IPS-20b (cell line): ENCODE measurements at regions not wholly inside any gene's neighbourhood (a gene's known extent, or its start where the extent isn't known, plus 50 kb on each side); places are given as distances from the start of the nearest gene placed in this dataset.
"Not testable (repeated sequence)": the region's sequence is repeated elsewhere in the genome, so short reads cannot be mapped to it uniquely, and the experiment has no call there.

Experiments
- H3K27ac ChIP-seq: one replicate; pipeline ENCODE4 v1.5.1; 2013; ENCODE audit warnings: low read length
- H3K27me3 ChIP-seq: 2 replicates; pipeline ENCODE4 v1.6.1; 2013; ENCODE audit warnings: mild to moderate bottlenecking, low read length, inconsistent platforms; ENCODE audit not compliant: insufficient read depth
- H3K36me3 ChIP-seq: 2 replicates; pipeline ENCODE4 v1.6.1; 2013; ENCODE audit warnings: low read depth, mild to moderate bottlenecking, inconsistent platforms, low read length, moderate library complexity; ENCODE audit not compliant: insufficient read depth
- H3K4me1 ChIP-seq: 2 replicates; pipeline ENCODE4 v1.6.1; 2013; ENCODE audit warnings: mild to moderate bottlenecking, control low read depth, inconsistent platforms, low read length, moderate library complexity; ENCODE audit not compliant: insufficient read depth
- H3K4me3 ChIP-seq: 2 replicates; pipeline ENCODE4 v1.5.1; 2013; ENCODE audit warnings: mild to moderate bottlenecking, low read length, inconsistent platforms
- H3K9ac ChIP-seq: 2 replicates; pipeline ENCODE4 v1.6.1; 2013; ENCODE audit warnings: low read depth, mild to moderate bottlenecking, inconsistent platforms, low read length, moderate library complexity
- H3K9me3 ChIP-seq: 2 replicates; pipeline ENCODE4 v1.6.1; 2013; ENCODE audit warnings: mild to moderate bottlenecking, low read depth, low read length, inconsistent platforms; ENCODE audit not compliant: insufficient read depth

GRCh38 chr2:140122001-140122400, 1341.8 kb upstream of the NXPH2 start:
- H3K36me3 ChIP-seq, result no peaks in the 10 kb centered on the region
- peaks cover 10% of the 10 kb centered on the region; the same call in 1 of the 2 replicates for H3K4me1 ChIP-seq
- no peak overlapping the region for H3K27ac ChIP-seq
- H3K9me3 ChIP-seq, result no peaks in the 10 kb centered on the region
- no peak overlapping the region for H3K4me3 ChIP-seq
- H3K27me3 ChIP-seq, result no peaks in the 10 kb centered on the region
- H3K9ac ChIP-seq, result no peak overlapping the region

GRCh38 chr2:140117386-140117785, 1337.2 kb upstream of the NXPH2 start:
- H3K9me3 ChIP-seq, result no peaks in the 10 kb centered on the region
- H3K36me3 ChIP-seq, result no peaks in the 10 kb centered on the region
- H3K27me3 ChIP-seq, result no peaks in the 10 kb centered on the region
- peaks cover 10% of the 10 kb centered on the region; the same call in 1 of the 2 replicates for H3K4me1 ChIP-seq
- no peak overlapping the region for H3K9ac ChIP-seq
- no peak overlapping the region for H3K27ac ChIP-seq
- no peak overlapping the region for H3K4me3 ChIP-seq

- no peak overlapping the region for H3K4me3 ChIP-seq
- no peaks in the 10 kb centered on the region for H3K27me3 ChIP-seq
- H3K9ac ChIP-seq, result no peak overlapping the region
- H3K36me3 ChIP-seq, result no peaks in the 10 kb centered on the region
- H3K9me3 ChIP-seq, result no peaks in the 10 kb centered on the region
- no peaks in the 10 kb centered on the region for H3K4me1 ChIP-seq
- H3K27ac ChIP-seq, result no peak overlapping the region
These were observed 1328.7 kb upstream of the NXPH2 start for GRCh38 chr2:140108706-140109475.

GRCh38 chr2:140091926-140092325, 1311.7 kb upstream of the NXPH2 start:
- no peaks in the 10 kb centered on the region for H3K36me3 ChIP-seq
- no peak overlapping the region for H3K27ac ChIP-seq
- no peaks in the 10 kb centered on the region for H3K9me3 ChIP-seq
- no peaks in the 10 kb centered on the region for H3K27me3 ChIP-seq
- H3K4me3 ChIP-seq, result no peak overlapping the region
- no peak overlapping the region for H3K9ac ChIP-seq
- no peaks in the 10 kb centered on the region for H3K4me1 ChIP-seq

- Histone ChIP-seq H3K27me3 (no peaks in the 10 kb centered on the region), H3K4me1 (no peaks in the 10 kb centered on the region), H3K9me3 (no peaks in the 10 kb centered on the region), H3K4me3 (no peak overlapping the region), H3K27ac (no peak overlapping the region), H3K9ac (no peak overlapping the region), H3K36me3 (no peaks in the 10 kb centered on the region)
These were observed 1306.8 kb upstream of the NXPH2 start for GRCh38 chr2:140086964-140087363.

- Histone ChIP-seq H3K9me3 (no peaks in the 10 kb centered on the region), H3K4me1 (no peaks in the 10 kb centered on the region), H3K27ac (no peak overlapping the region), H3K4me3 (no peak overlapping the region), H3K27me3 (no peaks in the 10 kb centered on the region), H3K36me3 (no peaks in the 10 kb centered on the region), H3K9ac (no peak overlapping the region)
These were observed 1305.5 kb upstream of the NXPH2 start for GRCh38 chr2:140085674-140086073.

- Histone ChIP-seq H3K27ac (no peak overlapping the region), H3K36me3 (no peaks in the 10 kb centered on the region), H3K9ac (no peak overlapping the region), H3K27me3 (no peaks in the 10 kb centered on the region), H3K4me1 (no peaks in the 10 kb centered on the region), H3K4me3 (no peak overlapping the region), H3K9me3 (peaks cover 4% of the 10 kb centered on the region; the same call in 1 of the 2 replicates)
These were observed 1298.8 kb upstream of the NXPH2 start for GRCh38 chr2:140079038-140079437.

GRCh38 chr2:140076164-140076563, 1296.0 kb upstream of the NXPH2 start:
- Histone ChIP-seq H3K36me3 (no peaks in the 10 kb centered on the region), H3K4me3 (no peak overlapping the region), H3K27ac (no peak overlapping the region), H3K9ac (no peak overlapping the region), H3K9me3 (peaks cover 4% of the 10 kb centered on the region; the same call in 1 of the 2 replicates), H3K27me3 (no peaks in the 10 kb centered on the region), H3K4me1 (no peaks in the 10 kb centered on the region)

- H3K9me3 ChIP-seq, H3K4me3 ChIP-seq, H3K27ac ChIP-seq, H3K36me3 ChIP-seq, H3K4me1 ChIP-seq, H3K27me3 ChIP-seq, H3K9ac ChIP-seq: not testable (repeated sequence)
These were observed 1293.6 kb upstream of the NXPH2 start for GRCh38 chr2:140073763-140074162.

- Histone ChIP-seq H3K36me3 (no peaks in the 10 kb centered on the region), H3K9me3 (no peaks in the 10 kb centered on the region), H3K4me3 (no peak overlapping the region), H3K27ac (no peak overlapping the region), H3K27me3 (no peaks in the 10 kb centered on the region), H3K9ac (no peak overlapping the region), H3K4me1 (no peaks in the 10 kb centered on the region; the same call in 1 of the 2 replicates)
These were observed 1287.5 kb upstream of the NXPH2 start for GRCh38 chr2:140067661-140068060.

- H3K4me1 ChIP-seq, result no peaks in the 10 kb centered on the region; the same call in 1 of the 2 replicates
- no peak overlapping the region for H3K9ac ChIP-seq
- H3K27me3 ChIP-seq, result no peaks in the 10 kb centered on the region
- no peak overlapping the region for H3K27ac ChIP-seq
- H3K4me3 ChIP-seq, result no peak overlapping the region
- no peaks in the 10 kb centered on the region for H3K9me3 ChIP-seq
- H3K36me3 ChIP-seq, result no peaks in the 10 kb centered on the region
These were observed 1284.1 kb upstream of the NXPH2 start for GRCh38 chr2:140064243-140064642.

GRCh38 chr2:140063356-140063755, 1283.2 kb upstream of the NXPH2 start:
- H3K36me3 ChIP-seq, result no peaks in the 10 kb centered on the region
- H3K4me1 ChIP-seq, result no peaks in the 10 kb centered on the region; the same call in 1 of the 2 replicates
- no peaks in the 10 kb centered on the region for H3K9me3 ChIP-seq
- H3K27me3 ChIP-seq, result no peaks in the 10 kb centered on the region
- no peak overlapping the region for H3K27ac ChIP-seq
- no peak overlapping the region for H3K9ac ChIP-seq
- no peak overlapping the region for H3K4me3 ChIP-seq
